ENCODE measurements at regions not wholly inside any gene's neighbourhood (a gene's known extent, or its start where the extent isn't known, plus 50 kb on each side); places are given as distances from the start of the nearest gene placed in this dataset.

GRCh38 chr6:163964789-163965188, 550.3 kb downstream of the QKI start:
- Histone ChIP-seq H3K4me1 (ENCODE audit: control insufficient read depth, extremely low read depth, insufficient read depth, low read length) (no peaks in the 10 kb centered on the region), H2AFZ (ENCODE audit: control insufficient read depth, low read length) (no peak overlapping the region), H3K9me3 (ENCODE audit: control insufficient read depth, low read depth, low read length) (no peaks in the 10 kb centered on the region), H4K20me1 (ENCODE audit: control insufficient read depth, extremely low read depth, insufficient read depth, low read length) (no peaks in the 10 kb centered on the region), H3K36me3 (ENCODE audit: control insufficient read depth in 2 of 2, extremely low read depth in 1 of 2, insufficient read depth in 2 of 2, low read length in 2 of 2) (no peaks in the 10 kb centered on the region), H3K27me3 (ENCODE audit: control insufficient read depth, extremely low read depth, insufficient read depth, low read length) (no peaks in the 10 kb centered on the region), H3K27ac (ENCODE audit: control insufficient read depth, insufficient read depth, low read length) (no peak overlapping the region), H3K9me1 (ENCODE audit: control insufficient read depth, extremely low read depth, insufficient read depth, low read length) (no peaks in the 10 kb centered on the region), H3K9ac (ENCODE audit: control insufficient read depth, extremely low read depth, insufficient read depth, low read length) (no peak overlapping the region), H3K4me3 (ENCODE audit: control insufficient read depth in 2 of 3, extremely low read depth in 1 of 3, insufficient read depth in 2 of 3, low read depth in 1 of 3, low read length in 3 of 3) (no peak overlapping the region), H3K79me2 (ENCODE audit: control insufficient read depth, insufficient read depth, low read length) (no peaks in the 10 kb centered on the region), H3K4me2 (ENCODE audit: control insufficient read depth, extremely low read depth, insufficient read depth, low read depth, low read length) (no peak overlapping the region)
- DNase-seq (ENCODE audit: low read depth, low spot score) = no peak
- TF ChIP-seq CTCF (optimal IDR thresholded peaks at IDR 0.05 in 1 of 3, IDR thresholded peaks at IDR 0.05 in 1 of 3, conservative IDR thresholded peaks at IDR 0.05 in 1 of 3; ENCODE audit: extremely low read depth in 1 of 3, insufficient read depth in 2 of 3, low read length in 3 of 3) = no peak
- TF ChIP-seq EZH2 (IDR thresholded peaks at IDR 0.05; ENCODE audit: low read length) = no peak
- no peak for FAIRE-seq
- dilution Hi-C loops (cut with MboI; ENCODE audit: extremely low pct_ligation_motif_present, low sequenced_read_pairs) = no loop called here

DNA sequence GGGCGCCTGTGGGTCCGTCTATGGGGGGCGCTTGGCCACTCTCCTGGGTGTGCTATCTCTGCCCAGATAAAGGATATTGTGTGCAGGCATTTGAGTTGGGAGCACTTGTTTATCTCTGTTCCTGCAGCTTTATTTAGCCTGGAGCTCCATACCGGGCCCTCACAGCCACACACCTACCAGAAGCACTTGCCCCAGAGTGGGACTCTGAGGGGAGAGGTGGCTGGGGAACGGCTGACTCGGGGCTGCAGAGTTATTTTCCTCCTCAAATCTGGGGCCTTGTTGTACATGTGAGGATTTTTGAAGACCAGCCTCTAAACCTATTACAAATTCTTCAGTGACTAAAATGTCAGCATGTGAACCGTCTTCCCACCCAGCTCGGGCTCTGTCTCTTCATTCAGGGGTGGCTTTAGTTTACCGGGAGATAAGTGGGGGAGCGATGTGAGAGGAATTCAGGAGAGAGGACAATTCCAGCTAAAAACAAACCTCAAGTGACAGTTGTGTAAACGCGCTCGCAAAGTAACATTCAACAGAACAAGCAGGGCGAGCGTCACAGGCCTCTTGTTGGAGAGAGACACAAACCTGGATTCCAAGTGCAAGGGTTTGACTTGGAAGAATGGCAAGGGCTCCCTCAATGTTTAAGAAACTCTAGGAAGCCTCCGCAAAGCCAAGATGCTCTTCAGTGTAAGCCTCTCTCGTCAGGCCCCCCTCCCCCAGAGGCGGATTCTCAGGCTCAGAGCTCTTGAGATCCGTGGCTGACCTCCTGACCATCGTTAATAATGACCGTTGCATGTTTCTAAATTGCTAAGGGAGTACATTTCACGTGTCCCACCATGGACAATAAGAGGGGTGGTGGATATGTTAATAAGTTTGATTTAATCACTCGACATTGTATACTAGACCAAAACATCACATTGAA, 548.9 kb downstream of the QKI start:
- no peak overlapping the region for H3K9ac ChIP-seq (ENCODE audit: control insufficient read depth, extremely low read depth, insufficient read depth, low read length)
- no peaks in the 10 kb centered on the region for H3K27me3 ChIP-seq (ENCODE audit: control insufficient read depth, extremely low read depth, insufficient read depth, low read length)
- DNase-seq (ENCODE audit: low read depth, low spot score) (no peak), FAIRE-seq (no peak)
- H2AFZ ChIP-seq (ENCODE audit: control insufficient read depth, low read length) = no peak overlapping the region
- H3K27ac ChIP-seq (ENCODE audit: control insufficient read depth, insufficient read depth, low read length) = no peak overlapping the region
- H3K9me3 ChIP-seq (ENCODE audit: control insufficient read depth, low read depth, low read length) = no peaks in the 10 kb centered on the region
- H3K4me3 ChIP-seq (ENCODE audit: control insufficient read depth in 2 of 3, extremely low read depth in 1 of 3, insufficient read depth in 2 of 3, low read depth in 1 of 3, low read length in 3 of 3) = no peak overlapping the region
- H3K36me3 ChIP-seq (ENCODE audit: control insufficient read depth in 2 of 2, extremely low read depth in 1 of 2, insufficient read depth in 2 of 2, low read length in 2 of 2) = no peaks in the 10 kb centered on the region
- dilution Hi-C loops (cut with MboI; ENCODE audit: extremely low pct_ligation_motif_present, low sequenced_read_pairs) = no loop called here
- H3K4me2 ChIP-seq (ENCODE audit: control insufficient read depth, extremely low read depth, insufficient read depth, low read depth, low read length) = no peak overlapping the region
- H3K79me2 ChIP-seq (ENCODE audit: control insufficient read depth, insufficient read depth, low read length) = no peaks in the 10 kb centered on the region
- no peaks in the 10 kb centered on the region for H4K20me1 ChIP-seq (ENCODE audit: control insufficient read depth, extremely low read depth, insufficient read depth, low read length)
- H3K9me1 ChIP-seq (ENCODE audit: control insufficient read depth, extremely low read depth, insufficient read depth, low read length) = no peaks in the 10 kb centered on the region
- no peaks in the 10 kb centered on the region for H3K4me1 ChIP-seq (ENCODE audit: control insufficient read depth, extremely low read depth, insufficient read depth, low read length)
- TF ChIP-seq EZH2 (IDR thresholded peaks at IDR 0.05; ENCODE audit: low read length) (no peak), CTCF (optimal IDR thresholded peaks at IDR 0.05 in 1 of 3, IDR thresholded peaks at IDR 0.05 in 1 of 3, conservative IDR thresholded peaks at IDR 0.05 in 1 of 3; ENCODE audit: extremely low read depth in 1 of 3, insufficient read depth in 2 of 3, low read length in 3 of 3) (no peak)

Data from keratinocyte (primary cell).